Panc1 (cell line): ENCODE measurements at regions not wholly inside any gene's neighbourhood (a gene's known extent, or its start where the extent isn't known, plus 50 kb on each side); places are given as distances from the start of the nearest gene placed in this dataset.

Experiments
- CTCF ChIP-seq: fragments of 450-650 bp; IDR thresholded peaks from 2 replicates; pipeline ENCODE4 v1.5.1; 2017; ENCODE audit warnings: mild to moderate bottlenecking
- POLR2AphosphoS5 ChIP-seq: IDR thresholded peaks from 2 replicates; pipeline ENCODE4 v1.6.1; 2012; ENCODE audit warnings: mild to moderate bottlenecking, low read depth, low read length, moderate library complexity

DNA sequence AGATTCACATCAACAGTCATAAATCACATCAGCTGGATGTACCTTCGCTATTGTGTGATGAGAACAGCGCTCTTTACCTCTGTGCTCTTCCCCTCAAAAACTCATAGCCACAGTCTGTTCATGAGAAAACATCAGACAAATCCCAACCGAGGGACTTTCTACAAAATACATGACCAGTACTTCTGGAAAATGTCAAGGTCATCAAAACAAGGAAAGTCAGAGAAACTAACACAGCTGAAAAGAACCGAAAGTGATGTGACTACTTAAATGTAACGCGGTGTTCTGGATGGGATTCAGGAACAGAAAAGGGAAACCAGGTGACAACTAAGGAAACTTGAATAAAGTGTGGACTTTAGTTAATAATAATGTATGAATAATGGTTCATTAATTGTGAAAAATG lies 112.0 kb upstream of the CBLN4 start:
- TF ChIP-seq CTCF (no peak), POLR2AphosphoS5 (no peak)
